SIG-M5 treated with dmso at 0.1 percent for 504 hours (cell line): ENCODE measurements at regions not wholly inside any gene's neighbourhood (a gene's known extent, or its start where the extent isn't known, plus 50 kb on each side); places are given as distances from the start of the nearest gene placed in this dataset.
"Not testable (repeated sequence)": the region's sequence is repeated elsewhere in the genome, so short reads cannot be mapped to it uniquely, and the experiment has no call there.

Source experiments
- DNase-seq: peaks from one replicate; lab custom pipeline; 2025; ENCODE audit not compliant: unreplicated experiment; lab: John Stamatoyannopoulos, UW

GRCh38 chr12:14032191-14032590 lies 50.8 kb upstream of the GRIN2B start:
- not testable (repeated sequence) for DNase-seq

DNA sequence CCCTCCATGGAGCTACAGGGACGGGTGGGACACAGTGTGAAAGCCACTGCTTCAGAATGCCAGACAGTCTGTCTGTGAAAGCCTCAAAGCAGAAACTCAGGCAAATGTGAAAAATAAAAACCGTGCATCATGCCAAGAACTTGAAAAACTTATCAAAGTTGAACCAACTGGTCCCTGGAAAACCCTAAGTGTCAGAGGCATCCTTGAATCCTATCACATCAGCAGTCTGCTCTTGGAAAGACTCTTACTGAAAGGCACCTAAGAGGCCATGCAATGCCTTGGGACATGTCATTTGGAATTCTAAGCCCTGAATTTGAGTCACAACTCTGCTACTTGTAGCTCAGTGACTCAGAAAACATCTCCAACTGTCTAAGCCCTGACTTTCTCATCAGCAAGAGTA lies 62.4 kb upstream of the GRIN2B start:
- DNase-seq, result no peak

GRCh38 chr12:14048941-14049545 lies 67.6 kb upstream of the GRIN2B start:
- DNase-seq, result no peak

GRCh38 chr12:14057895-14058294 lies 76.5 kb upstream of the GRIN2B start:
- DNase-seq, result no peak

- no peak for DNase-seq
These were observed 77.3 kb upstream of the GRIN2B start for GRCh38 chr12:14058717-14059116.

GRCh38 chr12:14059548-14059947 lies 78.1 kb upstream of the GRIN2B start:
- no peak for DNase-seq

GRCh38 chr12:14065616-14066015 lies 84.2 kb upstream of the GRIN2B start:
- DNase-seq, result no peak

DNA sequence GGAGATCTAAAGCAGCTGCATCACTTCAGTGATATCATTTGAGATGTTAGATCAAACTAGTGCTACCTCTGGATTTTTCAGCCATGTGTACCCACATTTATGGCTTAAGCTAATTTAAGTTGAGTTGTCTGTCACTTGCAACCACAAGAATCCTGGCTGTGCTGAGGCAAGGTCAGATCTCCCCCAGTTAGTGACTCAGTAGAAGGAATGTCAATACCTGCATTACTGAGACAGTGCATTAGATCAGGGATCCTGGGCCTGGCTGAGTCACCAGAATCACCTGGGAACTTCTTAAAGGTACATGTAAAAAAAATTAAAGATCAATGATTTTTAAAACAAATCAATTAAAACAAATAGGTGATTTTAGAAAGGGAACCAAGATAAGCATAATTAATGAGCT lies 84.6 kb upstream of the GRIN2B start:
- DNase-seq, result no peak

DNA sequence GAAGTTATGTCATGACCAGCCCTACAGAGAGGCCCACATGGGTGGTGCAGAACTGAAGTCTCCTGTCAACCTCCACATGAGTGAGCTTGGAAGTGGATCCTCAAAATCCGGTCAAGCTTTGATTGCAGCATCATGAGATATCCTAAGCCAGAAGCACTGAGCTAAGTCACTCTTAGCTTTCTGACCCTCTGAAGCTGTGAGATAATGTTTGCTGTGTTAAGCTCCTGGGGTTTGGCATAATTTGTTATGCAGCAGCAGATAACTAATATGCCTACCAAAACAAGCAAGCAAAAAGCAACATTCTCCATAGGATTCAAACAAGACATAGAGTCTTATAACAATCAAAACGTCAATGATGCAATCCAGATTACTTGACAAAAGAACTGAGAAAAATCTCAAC lies 87.6 kb upstream of the GRIN2B start:
- DNase-seq, result no peak

- DNase-seq, result no peak
These were observed 90.4 kb upstream of the GRIN2B start for GRCh38 chr12:14071833-14072232.

DNA sequence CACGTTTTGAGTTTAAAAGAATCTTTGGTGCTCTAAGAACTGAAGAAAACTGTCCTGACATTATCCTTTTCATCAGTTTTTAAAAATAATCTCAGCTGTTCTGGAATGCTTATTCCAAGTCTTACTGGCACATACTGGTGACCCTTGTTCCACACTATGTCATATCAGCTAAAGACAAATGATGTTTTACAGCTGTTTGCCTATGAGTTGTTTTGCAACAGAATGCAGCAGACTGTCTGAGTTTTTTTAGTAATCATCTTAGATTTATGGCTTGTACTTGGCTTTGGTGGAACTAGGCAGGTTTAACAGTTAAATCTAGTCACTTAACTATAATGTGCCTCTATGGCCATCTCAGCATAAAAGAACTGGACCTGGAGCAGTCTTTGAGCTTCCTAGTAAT lies 91.6 kb upstream of the GRIN2B start:
- DNase-seq, result no peak

DNA sequence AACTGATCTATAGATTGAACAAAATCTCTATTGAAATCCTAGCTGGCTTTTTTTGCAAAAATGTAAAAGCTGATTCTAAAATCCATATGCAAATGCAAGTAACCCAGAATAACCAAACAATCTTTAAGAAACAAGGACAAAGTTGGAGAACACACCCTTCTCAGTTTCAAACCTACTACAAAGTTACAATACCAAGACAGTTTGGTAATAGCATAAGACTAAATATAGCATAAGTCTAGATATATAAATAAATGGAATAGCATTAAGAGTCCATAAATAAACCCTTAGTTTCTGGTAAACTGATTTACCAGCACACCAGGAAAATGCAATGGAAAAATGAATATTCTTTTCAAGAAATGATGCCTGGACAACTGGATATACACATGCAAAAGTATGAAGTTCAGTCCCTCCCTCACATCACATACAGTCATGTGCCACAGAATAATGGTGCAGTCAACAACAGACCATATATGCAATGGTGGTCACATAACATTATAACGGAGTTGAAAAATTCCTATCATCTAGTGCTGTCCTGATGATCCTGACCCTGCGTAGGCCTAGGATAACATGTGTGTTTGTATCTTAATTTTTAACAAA lies 94.5 kb upstream of the GRIN2B start:
- DNase-seq, result no peak

- no peak for DNase-seq
These were observed 95.1 kb upstream of the GRIN2B start for GRCh38 chr12:14076538-14076937.

DNA sequence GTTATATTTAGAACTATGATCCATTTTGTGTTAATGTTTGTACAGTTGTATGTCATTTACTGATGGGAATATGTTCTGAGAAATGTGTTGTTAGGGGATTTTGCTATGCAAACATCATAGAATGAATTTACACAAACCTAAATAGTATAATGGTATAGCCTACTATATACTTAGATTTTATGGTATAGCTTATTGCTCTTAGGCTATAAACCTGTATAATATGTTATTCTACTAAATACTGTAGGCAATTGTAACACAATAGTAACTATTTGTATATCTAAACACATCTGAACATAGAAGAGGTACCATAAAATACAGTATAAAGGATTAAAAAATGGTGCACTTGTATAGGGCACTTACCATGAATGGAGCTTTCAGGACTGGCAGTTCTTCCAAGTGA lies 105.4 kb upstream of the GRIN2B start:
- DNase-seq, result no peak

DNA sequence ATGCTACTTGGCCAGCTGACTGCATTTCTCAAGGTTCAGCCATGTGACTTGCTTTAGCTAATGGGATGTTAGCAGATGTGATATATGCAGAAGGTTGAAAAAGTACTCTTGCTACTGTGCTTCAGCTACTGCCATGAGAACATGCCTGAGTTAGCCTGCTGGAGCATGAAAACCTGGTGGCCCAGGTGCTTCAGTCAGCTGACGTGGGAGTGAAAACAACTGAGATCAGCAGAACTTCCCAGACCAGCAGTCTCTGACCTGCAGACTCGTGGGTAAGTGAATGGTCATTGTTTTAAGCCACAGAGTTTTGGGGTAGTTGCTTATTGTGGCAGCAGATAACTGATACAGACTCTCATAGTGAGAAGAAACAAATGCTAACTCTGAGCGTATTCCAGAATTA lies 118.6 kb upstream of the GRIN2B start:
- no peak for DNase-seq

DNA sequence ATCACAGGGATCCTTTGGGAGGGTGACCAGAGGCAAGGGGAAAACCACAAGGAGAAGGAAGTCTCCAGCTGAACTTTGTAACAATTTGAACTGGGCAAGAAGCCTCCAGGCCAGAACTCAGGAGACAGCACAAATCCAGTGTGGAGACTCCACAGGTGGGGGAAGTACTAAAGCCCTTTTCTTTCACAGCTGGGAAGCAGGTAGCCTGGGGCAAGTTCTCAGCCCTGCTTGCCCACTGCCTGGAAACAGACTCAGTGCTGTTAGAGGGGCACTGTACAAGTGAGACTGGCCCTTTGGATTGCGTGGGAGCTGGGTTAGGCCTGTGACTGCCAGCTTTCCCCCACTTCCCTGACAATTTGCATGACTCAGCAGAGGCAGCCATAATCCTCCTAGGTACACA lies 120.2 kb upstream of the GRIN2B start:
- DNase-seq, result not testable (repeated sequence)

- DNase-seq, result no peak
These were observed 129.9 kb upstream of the GRIN2B start for GRCh38 chr12:14111230-14111865.

GRCh38 chr12:14113031-14113430 lies 131.6 kb upstream of the GRIN2B start:
- DNase-seq, result no peak

- DNase-seq, result no peak
These were observed 145.3 kb upstream of the GRIN2B start for GRCh38 chr12:14126692-14127091.

- DNase-seq, result no peak
These were observed 148.3 kb upstream of the GRIN2B start for GRCh38 chr12:14129611-14130195.

GRCh38 chr12:14135996-14136395 lies 154.6 kb upstream of the GRIN2B start:
- no peak for DNase-seq

GRCh38 chr12:14138495-14138894 lies 157.1 kb upstream of the GRIN2B start:
- DNase-seq, result no peak
